ENCODE measurements at regions not wholly inside any gene's neighbourhood (a gene's known extent, or its start where the extent isn't known, plus 50 kb on each side); places are given as distances from the start of the nearest gene placed in this dataset.

DNA sequence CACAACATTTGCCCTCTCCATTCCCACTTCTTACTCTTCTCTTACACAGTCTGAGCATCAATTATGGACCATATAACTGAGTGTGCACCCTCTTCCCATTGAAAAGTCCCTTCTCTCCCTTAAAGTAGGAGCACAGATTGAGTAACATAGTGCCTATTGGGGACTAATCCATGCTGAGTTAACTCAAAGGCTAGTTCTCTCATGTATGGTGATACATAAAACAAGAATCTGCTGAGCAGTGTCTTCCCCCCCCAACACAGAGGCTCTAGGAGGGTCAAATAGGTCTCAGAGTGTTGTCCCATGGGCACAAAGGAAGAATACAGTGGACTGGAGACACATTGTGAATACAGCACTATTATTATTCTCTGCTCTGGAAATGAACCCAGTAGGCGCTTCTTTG lies 274.6 kb upstream of the BOD1L1 start:
- no peak for FAIRE-seq
- no peak for TF ChIP-seq NANOG (IDR thresholded peaks at IDR 0.05; ENCODE audit: insufficient read depth, low read depth, low read length, poor library complexity, severe bottlenecking)
- no peak for TF ChIP-seq HDAC2 (IDR thresholded peaks at IDR 0.05; ENCODE audit: borderline replicate concordance in 1 of 2, low read depth in 2 of 2, low read length in 2 of 2)
- TF ChIP-seq CTBP2 (IDR thresholded peaks at IDR 0.05; ENCODE audit: borderline replicate concordance, insufficient read depth, insufficient read length, low read length) = no peak
- no peak for TF ChIP-seq SUZ12 (IDR thresholded peaks at IDR 0.05; ENCODE audit: low read length)
- TF ChIP-seq ASH2L (IDR thresholded peaks at IDR 0.05; ENCODE audit: low read length) = no peak
- TF ChIP-seq SP1 (IDR thresholded peaks at IDR 0.05; ENCODE audit: low read depth, low read length) = no peak
- TF ChIP-seq RFX5 (IDR thresholded peaks at IDR 0.05; ENCODE audit: borderline replicate concordance, low read depth, low read length) = no peak
- no peak for TF ChIP-seq NRF1 (IDR thresholded peaks at IDR 0.05; ENCODE audit: low read depth, low read length)
- TF ChIP-seq GABPA (IDR thresholded peaks at IDR 0.05; ENCODE audit: borderline replicate concordance, insufficient read depth, low read length) = no peak
- TF ChIP-seq CBX5 (IDR thresholded peaks at IDR 0.05; ENCODE audit: low read depth, low read length) = no peak
- TF ChIP-seq CREB1 (IDR thresholded peaks at IDR 0.05) = no peak
- no peak for TF ChIP-seq MAFK (IDR thresholded peaks at IDR 0.05; ENCODE audit: low read depth, low read length)
- no peak for TF ChIP-seq SP4 (IDR thresholded peaks at IDR 0.05; ENCODE audit: low read length)
- TF ChIP-seq POLR2AphosphoS5 (IDR thresholded peaks at IDR 0.05; ENCODE audit: low read depth, low read length) = no peak
- TF ChIP-seq EGR1 (IDR thresholded peaks at IDR 0.05; ENCODE audit: borderline replicate concordance, low read depth, low read length) = no peak

More for the DNA sequence above, 274.6 kb upstream of the BOD1L1 start:
- ChIA-PET POLR2A (ENCODE audit: partially characterized antibody) (no interaction called here), CTCF (ENCODE audit: partially characterized antibody) (no interaction called here)
- DNase-seq (ENCODE audit: low read depth in 1 of 2, low spot score in 2 of 2) = no peak
- Histone ChIP-seq H4K5ac (ENCODE audit: insufficient read length, low read depth, low read length) (no peak overlapping the region), H2BK12ac (ENCODE audit: low read depth, low read length) (no peak overlapping the region), H2BK5ac (ENCODE audit: low read depth, low read length) (no peak overlapping the region), H4K8ac (ENCODE audit: extremely low read depth, insufficient read depth, low read length) (no peak overlapping the region), H2BK20ac (ENCODE audit: low read length) (no peak overlapping the region), H3K56ac (replicated peaks; ENCODE audit: insufficient read length, low read depth, low read length) (no peak overlapping the region), H3K79me2 (ENCODE audit: control insufficient read depth in 1 of 2, insufficient read depth in 2 of 2, low read length in 2 of 2) (no peaks in the 10 kb centered on the region), H2AFZ (ENCODE audit: low read length) (no peak overlapping the region), H3K9me3 (ENCODE audit: insufficient read depth in 2 of 2, low read depth in 1 of 2, low read length in 1 of 2) (no peaks in the 10 kb centered on the region), H2AK5ac (ENCODE audit: low read depth, low read length) (no peak overlapping the region), H3K27me3 (replicated peaks in 1 of 4; ENCODE audit: control insufficient read depth in 3 of 4, extremely low read depth in 1 of 4, insufficient read depth in 3 of 4, low read length in 3 of 4) (no peaks in the 10 kb centered on the region), H4K20me1 (replicated peaks in 1 of 2; ENCODE audit: control insufficient read depth in 1 of 2, insufficient read depth in 2 of 2, low read length in 2 of 2) (no peaks in the 10 kb centered on the region), H3K23ac (ENCODE audit: insufficient read length) (no peak overlapping the region), H3K18ac (ENCODE audit: extremely low read depth, low read length) (no peak overlapping the region), H3K27ac (ENCODE audit: low read depth, low read length) (no peak overlapping the region), H2BK15ac (ENCODE audit: low read length) (no peak overlapping the region), H3K4ac (replicated peaks; ENCODE audit: insufficient read length, low read depth, low read length) (no peak overlapping the region), H3K4me3 (ENCODE audit: extremely low read depth in 1 of 4, insufficient read depth in 2 of 4, low read depth in 3 of 4, low read length in 4 of 4) (no peak overlapping the region), H3K9ac (replicated peaks in 1 of 4; ENCODE audit: extremely low read depth in 1 of 4, low read depth in 3 of 4, low read length in 3 of 4) (no peak overlapping the region), H3K4me1 (replicated peaks in 1 of 4; ENCODE audit: control insufficient read depth in 3 of 4, insufficient read depth in 4 of 4, low read length in 3 of 4) (no peaks in the 10 kb centered on the region), H2BK120ac (replicated peaks; ENCODE audit: low read depth, low read length) (no peak overlapping the region), H3K14ac (ENCODE audit: insufficient read length) (no peak overlapping the region), H3K23me2 (ENCODE audit: low read depth, low read length) (no peaks in the 10 kb centered on the region; the same call in 1 of the 2 replicates), H3K36me3 (ENCODE audit: control insufficient read depth in 2 of 4, insufficient read depth in 4 of 4, low read length in 3 of 4) (no peaks in the 10 kb centered on the region), H3K79me1 (ENCODE audit: low read depth, low read length) (no peaks in the 10 kb centered on the region), H4K91ac (replicated peaks; ENCODE audit: insufficient read length, low read length) (no peak overlapping the region), H3K4me2 (ENCODE audit: insufficient read depth in 1 of 2, low read depth in 2 of 2, low read length in 2 of 2) (no peak overlapping the region)
- WGBS, 2 experiments (ENCODE audit: extremely low coverage in 1 of 2, insufficient coverage in 1 of 2, insufficient read length in 1 of 2, insufficient replicate concordance in 2 of 2, low coverage in 1 of 2, low lambda C conversion rate in 2 of 2, missing lambda C conversion rate in 1 of 2) = 75% methylated on average over 1 of the region's 1 CpG; no CpG with 5 or more reads in 1 of the 2 experiments

Measured in H1 (cell line).